ENCODE measurements at regions not wholly inside any gene's neighbourhood (a gene's known extent, or its start where the extent isn't known, plus 50 kb on each side); places are given as distances from the start of the nearest gene placed in this dataset.
"Not testable (repeated sequence)": the region's sequence is repeated elsewhere in the genome, so short reads cannot be mapped to it uniquely, and the experiment has no call there.

DNA sequence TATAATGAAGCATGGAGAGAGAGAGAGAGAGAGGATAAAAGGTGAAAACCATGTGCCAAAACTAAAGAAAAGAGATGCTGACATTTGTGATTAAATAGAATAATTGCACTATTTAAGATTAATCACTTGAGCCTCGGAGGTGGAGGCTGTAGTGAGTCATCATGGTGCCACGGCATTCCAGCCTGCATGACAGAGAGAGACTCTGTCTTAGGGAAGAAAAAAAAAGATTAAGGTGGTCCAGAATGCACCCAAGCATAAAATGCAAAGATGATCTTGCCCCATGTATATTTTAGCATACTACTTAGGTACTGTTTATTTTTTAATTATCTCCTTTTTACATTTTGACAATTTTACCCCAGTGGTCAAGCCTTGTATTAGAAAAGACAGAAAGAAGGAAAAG is 742.5 kb downstream of the SPATA31A1 start:
- ATAC-seq; intact Hi-C loops (cut with micrococcal nuclease); DNase-seq: not testable (repeated sequence)

DNA sequence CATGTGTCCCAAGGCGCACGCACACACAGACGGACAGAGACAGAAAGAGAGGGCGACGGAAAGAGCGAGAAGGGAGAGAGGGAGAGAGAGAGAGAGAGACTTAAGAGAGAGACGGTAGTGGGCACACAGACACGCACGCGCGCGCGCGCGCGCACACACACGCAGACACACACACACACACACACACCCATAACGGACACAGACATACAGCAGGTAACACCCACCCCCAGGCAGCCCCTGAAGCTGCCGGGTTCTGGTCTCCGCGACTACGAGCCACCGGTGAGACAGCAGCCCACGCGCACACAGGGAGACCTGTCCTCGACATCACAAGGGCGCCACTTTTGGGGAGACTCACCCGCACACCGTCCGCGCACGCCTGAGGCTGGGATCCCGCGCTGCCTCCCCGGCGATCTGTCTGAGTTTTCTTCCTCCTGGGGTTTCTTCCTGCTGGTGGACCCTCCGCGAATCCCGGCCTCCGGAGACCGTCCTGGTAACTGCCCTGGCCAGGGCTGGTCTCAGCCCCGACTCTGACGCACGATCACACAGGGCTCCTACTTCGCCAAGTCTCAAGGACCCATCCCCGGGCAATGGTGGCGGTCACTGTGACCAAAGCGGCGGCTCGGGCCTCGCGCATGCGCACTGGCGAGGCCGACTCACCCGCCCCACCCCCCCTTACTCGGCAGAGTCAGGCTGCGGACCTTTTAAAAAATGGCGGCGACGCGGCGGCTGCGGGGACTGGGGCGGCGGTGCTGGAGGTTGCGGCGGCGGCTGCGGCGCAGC is 750.7 kb downstream of the SPATA31A1 start:
- DNase-seq (peak; percentile 76), ATAC-seq (peak; percentile 94)
- intact Hi-C loops (cut with micrococcal nuclease), result not testable (repeated sequence)

DNA sequence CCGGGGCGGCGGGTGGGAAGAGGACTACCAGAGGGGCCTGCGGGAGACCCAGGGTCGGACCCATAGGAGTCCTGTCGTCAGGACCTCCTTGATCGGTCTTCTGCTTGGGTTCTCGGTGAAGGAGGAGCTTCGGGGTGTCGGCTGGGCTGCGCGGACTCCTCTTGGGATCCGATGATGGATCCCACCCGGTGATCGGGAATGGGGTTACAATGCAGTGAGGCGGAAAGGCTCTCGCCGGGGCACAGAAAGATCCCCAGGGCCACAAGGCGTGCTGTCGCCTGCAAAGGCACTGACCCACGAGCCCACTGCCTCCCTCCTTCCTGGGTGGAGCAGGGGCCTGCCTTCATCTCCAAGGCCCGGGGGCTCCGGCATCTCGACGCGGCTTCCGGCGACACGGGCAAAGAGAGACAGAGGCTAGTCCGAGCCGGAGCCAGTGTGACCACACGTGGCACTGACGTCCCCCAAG is 751.3 kb downstream of the SPATA31A1 start:
- peak; percentile 19 for DNase-seq
- ATAC-seq; intact Hi-C loops (cut with micrococcal nuclease): not testable (repeated sequence)

DNA sequence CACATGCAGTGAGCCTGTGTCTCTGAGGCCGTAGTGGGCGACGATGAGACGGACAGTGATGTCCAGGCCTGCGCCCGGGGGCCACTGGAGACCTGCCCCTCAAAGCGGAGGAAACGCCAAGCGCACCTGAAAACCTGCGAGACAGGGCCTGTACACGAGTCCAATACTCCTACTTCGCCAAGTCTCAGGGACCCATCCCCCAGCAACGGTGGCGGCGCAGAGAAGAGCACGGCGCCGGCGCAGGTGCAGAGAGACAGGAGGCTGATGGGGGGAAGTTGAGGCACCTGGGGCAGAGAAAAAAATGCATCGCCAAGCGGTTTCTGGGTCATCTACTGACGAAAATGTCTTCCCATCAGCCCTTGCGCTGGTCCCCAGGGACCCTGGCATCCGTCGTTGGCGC is 751.8 kb downstream of the SPATA31A1 start:
- ATAC-seq; DNase-seq; intact Hi-C loops (cut with micrococcal nuclease): not testable (repeated sequence)

DNA sequence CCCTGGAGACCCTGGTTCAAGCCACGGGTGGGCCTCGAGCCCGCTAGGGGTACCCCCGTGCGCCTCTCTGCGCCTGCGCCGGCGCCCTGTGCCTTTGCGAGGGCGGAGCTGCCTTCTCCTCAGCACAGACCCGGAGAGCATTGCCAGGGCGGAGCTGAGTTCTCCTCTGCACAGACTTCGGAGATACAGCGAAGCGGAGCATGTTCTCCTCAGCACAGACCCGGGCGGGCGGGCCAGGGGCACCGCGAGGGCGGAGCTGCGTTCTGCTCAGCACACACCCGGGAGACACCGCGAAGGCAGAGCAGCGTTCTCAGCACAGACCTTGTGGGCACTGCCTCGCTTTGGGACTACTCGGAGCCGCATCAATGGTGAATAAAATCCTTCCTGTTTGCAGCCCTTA is 753.0 kb downstream of the SPATA31A1 start:
- intact Hi-C loops (cut with micrococcal nuclease); DNase-seq; ATAC-seq: not testable (repeated sequence)

DNA sequence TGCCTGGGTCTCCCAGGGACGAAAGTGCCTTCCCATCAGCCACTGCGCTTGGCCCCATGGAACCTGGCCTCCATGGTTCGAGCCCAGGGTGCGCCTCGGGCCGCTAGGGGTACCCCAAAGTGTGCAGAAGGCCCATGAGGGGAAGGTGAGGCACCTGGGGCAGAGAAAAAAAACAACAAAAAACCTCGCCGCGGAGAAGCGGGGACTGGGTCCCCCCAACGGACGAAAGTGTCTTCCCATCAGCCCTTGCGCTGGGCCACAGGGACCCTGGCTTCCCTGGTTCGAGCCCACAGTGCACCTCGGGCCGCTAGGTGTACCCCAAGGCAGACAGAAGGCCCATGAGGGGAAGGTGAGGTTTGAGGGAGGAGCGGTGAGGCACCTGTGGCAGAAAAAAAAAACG is 755.3 kb downstream of the SPATA31A1 start:
- ATAC-seq; intact Hi-C loops (cut with micrococcal nuclease); DNase-seq: not testable (repeated sequence)

DNA sequence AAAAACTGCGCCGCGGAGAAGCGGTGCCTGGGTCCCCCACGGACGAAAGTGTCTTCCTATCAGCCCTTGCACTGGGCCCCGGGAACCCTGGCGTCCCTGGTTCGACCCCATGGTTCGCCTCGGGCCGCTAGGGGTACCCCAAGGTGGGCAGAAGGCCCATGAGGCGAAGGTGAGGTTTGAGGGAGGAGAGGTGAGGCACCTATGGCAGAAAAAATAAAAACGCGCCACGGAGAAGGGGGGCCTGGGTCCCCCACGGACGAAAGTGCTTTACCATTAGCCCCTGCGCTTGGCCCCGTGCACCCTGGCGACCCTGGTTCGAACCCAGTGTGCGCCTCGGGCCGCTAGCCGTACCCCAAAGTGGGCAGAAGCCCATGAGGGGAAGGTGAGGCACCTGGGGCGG is 756.1 kb downstream of the SPATA31A1 start:
- intact Hi-C loops (cut with micrococcal nuclease); ATAC-seq: not testable (repeated sequence)
- peak; percentile 18 for DNase-seq

DNA sequence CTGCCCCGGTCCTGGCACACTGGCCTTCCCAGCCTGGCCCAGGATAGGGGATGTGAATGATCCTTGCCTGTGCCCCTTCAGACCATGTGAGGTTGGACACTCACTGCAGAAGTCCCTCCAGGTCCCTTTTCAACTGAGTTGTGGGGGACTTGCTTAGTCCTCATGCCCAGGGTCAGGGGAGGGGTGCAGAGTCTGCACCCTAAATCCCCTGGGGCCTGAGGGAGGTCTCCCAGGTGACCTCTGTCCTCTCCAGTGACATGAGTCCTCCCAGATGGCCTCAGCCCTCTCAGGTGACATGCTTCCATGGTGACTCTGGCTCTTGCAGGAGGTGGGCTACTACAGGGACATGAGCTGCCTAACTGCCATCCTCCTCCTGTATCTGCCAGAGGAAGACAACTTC is 775.1 kb downstream of the SPATA31A1 start:
- ATAC-seq; DNase-seq; intact Hi-C loops (cut with micrococcal nuclease): not testable (repeated sequence)

DNA sequence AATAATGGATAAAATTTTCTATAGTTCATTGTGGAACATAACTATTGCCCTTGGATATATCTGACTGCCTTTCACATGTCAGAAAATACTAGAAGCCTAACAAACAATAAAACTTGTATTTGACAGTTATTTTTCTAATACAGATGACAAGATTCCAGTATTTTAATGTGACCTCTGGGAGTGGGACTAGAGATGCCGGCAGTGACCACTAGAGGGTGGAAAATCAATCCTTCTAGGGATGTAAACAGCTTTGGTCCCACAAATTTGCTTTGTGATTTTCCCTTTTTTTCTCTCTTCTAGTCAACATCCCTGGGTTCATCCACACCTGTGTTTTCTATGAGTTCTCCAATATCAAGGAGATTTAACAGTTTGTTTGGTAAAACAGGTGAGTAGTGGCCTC is 813.7 kb downstream of the SPATA31A1 start:
- peak; percentile 46 for ATAC-seq
- intact Hi-C loops (cut with micrococcal nuclease); DNase-seq: not testable (repeated sequence)

DNA sequence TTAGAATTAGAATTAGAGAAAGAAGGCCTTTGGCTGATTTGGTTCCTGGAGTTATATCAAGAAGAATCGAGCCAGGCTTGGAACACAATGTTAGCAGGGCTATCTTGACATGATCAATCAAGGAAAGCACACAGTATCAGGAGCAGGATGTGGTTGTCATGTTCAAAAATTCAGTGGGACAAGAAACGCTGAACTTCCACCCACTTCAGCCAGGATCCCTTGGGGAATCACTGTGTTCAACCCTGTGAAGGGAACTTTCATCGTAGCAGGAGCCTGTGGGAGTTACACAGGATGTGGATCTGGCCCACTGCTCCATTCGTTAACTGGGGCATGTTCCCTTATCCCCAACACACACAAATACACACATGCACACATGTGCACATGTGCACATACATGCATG is 817.8 kb downstream of the SPATA31A1 start:
- intact Hi-C loops (cut with micrococcal nuclease), result not testable (repeated sequence)
- peak; percentile 53 for ATAC-seq

DNA sequence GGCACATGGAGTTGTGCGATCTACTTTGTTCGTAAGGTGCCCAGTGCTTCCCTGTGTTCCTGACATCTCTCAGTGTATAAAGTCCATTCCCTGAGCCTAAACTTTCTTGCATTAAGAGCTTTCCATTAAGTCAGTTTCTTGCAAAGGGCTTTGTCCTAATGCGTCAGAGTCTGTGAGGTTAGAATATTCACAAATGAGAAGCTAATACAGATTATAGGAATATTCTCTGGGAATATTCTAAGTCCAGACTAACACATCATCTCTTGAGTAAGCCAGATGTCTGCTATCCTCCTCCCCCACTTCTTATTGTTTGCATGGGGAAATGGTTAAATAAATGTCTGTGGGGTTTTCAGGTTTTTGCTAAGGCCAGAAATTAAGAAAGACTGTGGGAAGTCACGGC is 818.6 kb downstream of the SPATA31A1 start:
- DNase-seq; intact Hi-C loops (cut with micrococcal nuclease); ATAC-seq: not testable (repeated sequence)

More for the DNA sequence above, 817.8 kb downstream of the SPATA31A1 start:
- DNase-seq, result not testable (repeated sequence)

DNA sequence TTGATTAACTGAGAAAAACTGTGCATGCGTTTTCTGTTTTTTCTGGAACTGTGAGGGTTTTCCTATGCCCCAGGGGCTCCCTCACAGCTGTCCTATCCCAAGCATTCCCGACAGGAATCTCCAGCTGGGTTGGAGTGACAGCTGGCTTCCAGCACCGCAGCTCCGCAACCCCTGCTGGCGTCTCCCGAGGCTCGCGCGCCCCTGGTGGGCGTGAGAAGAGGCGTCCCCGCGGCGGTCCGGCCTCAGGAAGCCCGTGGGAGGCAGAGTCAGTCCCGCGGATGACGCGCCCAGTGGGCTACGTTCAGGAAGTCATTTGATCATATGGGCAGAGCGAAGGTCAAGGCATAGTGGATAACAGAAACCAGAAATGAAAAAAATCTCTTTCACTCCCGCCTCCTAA is 821.9 kb downstream of the SPATA31A1 start:
- DNase-seq (peak; percentile 50), ATAC-seq (peak; percentile 79)
- intact Hi-C loops (cut with micrococcal nuclease), result not testable (repeated sequence)

DNA sequence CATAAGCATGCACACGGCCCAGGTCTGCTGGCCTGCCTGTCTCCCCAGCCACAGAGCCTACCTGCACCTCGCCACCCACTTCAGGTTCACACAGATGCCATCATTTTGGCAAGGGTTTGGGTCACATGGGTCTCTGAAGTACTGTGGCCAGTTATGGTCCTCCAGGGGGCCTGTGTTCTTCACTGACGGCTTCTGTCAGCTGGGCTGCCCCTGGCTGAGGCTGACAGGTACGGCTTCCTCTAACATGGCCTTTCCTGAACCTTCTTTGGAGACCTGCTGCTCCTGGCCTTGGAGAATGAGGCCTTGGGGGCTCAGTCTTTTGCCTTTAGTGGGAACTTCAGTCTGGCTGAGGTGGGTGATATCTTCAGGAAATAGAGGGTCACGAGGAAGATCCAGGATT is 835.9 kb downstream of the SPATA31A1 start:
- DNase-seq; intact Hi-C loops (cut with micrococcal nuclease); ATAC-seq: not testable (repeated sequence)

DNA sequence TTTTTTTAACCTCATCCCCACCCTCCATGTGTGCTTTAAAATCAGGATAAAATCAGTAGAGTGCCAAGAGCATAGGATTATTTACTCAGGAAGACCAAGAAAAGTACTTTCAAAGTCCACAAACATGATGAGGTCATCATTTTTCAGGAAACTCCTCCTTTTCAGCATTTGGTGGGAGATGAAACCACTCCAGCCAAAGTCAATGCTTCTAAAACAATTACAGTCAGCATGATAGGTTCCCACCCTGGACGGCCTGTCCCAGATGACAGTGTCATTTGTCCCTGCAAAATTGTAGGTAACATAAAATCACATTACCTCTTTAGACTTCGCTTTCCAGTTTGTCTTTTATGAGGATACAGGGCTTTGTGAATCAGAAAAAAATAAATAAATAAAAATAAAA is 836.7 kb downstream of the SPATA31A1 start:
- DNase-seq; intact Hi-C loops (cut with micrococcal nuclease); ATAC-seq: not testable (repeated sequence)

DNA sequence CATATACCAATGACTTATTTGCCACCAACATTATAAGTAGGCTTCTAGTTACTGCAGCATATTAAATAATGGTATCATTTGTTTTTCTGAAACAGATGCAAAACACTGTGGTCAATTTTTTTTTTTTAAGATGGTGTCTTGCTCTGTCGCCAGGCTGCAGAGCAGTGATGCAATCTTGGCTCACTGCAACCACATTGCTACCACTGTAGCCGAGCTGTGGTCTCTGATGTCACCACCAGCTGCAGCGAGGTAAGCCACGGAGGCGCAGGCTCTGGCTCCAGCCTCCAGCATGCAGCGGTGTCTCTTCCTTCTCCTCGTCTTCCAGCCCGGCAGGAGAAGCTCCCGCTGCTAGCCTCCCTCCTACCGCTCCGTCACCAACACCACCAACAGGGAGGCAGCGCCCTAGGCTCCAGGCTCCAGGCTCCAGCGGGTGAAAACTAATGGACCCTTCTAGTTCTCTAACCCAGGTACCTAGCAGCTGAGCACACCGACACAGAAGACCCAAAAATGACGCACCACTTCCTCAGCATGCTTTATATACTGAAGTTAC is 840.8 kb downstream of the SPATA31A1 start:
- DNase-seq; ATAC-seq; intact Hi-C loops (cut with micrococcal nuclease): not testable (repeated sequence)

DNA sequence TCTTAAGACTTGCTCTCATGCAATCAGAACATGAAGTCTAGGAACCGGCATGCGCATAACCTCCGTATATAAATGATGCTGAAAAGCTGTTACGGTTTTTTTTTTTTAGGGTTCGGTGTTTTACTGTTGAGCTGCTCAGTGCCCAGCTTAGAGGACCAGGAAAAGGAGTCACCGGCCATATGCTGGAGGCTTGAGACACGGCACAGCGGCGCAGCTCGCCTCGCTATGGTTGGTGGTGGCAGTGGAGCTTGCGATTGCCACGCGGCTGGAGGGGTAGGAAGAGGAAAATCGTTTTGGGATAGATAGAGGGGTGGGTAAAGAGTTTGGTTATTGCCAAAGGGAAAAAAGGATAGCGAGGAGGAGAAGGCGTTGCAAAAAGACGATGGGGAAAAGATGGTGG is 841.3 kb downstream of the SPATA31A1 start:
- DNase-seq; ATAC-seq; intact Hi-C loops (cut with micrococcal nuclease): not testable (repeated sequence)

DNA sequence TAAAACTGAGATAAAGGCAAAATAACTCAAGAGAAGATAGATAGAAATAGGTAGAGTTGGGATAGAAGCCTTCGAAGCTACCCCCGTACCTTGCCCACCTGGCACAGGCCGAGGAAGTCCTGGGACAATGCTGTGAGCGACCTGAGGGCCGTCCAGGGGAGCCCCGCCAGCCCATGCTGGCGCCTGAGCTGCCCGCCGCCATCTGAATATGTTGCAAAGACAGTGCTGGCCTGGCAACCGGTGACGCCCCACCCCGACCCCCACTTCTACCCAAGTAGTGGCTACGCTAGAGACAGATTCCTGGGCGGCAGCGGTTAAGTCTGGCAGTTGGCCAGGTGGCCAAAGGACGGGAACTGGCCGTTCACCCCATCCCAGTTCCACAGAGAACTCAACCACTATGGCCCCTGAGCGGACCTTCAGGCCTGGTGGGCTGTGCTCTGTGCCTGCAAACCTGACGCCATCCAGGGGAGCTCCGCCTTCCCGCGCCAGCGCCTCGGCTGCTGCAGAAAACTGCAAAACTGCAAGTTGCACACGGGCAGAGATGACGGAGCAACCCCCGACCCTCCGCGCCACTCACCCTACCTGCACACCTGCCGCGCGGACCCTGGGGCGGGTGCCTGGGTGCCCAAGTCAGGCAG is 866.2 kb downstream of the SPATA31A1 start:
- ATAC-seq; intact Hi-C loops (cut with micrococcal nuclease); DNase-seq: not testable (repeated sequence)

DNA sequence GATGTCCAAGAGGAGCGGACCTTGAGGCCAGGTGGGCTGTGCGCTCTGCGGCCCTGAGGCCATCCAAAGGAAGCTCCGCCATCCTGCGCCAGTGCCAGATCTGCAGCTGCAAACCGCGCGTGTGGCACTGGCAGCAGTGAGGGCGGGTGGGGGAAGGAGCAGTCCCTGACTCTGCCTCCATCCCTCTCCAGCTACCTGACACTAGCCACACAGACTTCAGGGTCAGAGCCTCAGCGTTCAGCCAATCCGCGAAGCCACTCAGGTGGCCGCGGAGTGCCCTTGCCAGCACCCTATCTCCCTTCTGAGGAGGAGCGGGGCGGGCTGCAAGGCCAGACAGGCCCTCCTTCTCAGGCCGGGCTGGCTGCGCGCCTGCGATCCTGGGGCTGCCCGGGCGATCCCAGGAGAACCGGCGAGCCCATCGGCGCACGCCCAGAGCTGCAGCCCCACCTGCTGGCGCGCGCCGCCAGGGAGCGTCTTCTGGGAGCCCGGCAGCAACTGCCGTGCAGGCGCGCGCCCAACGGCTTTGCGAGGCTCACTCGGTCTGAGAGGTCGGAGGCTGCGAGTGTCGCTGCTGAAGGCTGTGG is 867.2 kb downstream of the SPATA31A1 start:
- not testable (repeated sequence) for ATAC-seq
- peak; percentile 56 for DNase-seq

DNA sequence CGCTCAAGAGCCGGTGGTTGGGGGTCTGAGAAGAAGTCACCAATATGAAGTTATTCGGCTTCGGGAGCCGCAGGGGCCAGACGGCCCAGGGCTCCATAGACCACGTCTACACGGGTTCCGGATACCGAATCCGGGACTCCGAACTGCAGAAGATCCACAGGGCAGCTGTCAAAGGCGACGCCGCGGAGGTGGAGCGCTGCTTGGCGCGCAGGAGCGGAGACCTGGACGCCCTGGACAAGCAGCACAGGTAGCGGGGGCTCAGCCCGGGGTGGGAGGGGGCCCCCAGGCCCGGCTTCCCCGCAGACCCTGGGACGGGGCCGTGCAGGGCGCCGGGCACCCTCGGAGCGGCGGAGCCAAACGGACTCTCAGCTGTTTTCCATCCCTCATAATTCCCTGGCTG is 867.9 kb downstream of the SPATA31A1 start:
- ATAC-seq; intact Hi-C loops (cut with micrococcal nuclease): not testable (repeated sequence)
- DNase-seq, result peak; percentile 12

More for the DNA sequence above, 867.2 kb downstream of the SPATA31A1 start:
- intact Hi-C loops (cut with micrococcal nuclease), result not testable (repeated sequence)
